OCI-LY1 (cell line): ENCODE measurements at regions not wholly inside any gene's neighbourhood (a gene's known extent, or its start where the extent isn't known, plus 50 kb on each side); places are given as distances from the start of the nearest gene placed in this dataset.
"Not testable (repeated sequence)": the region's sequence is repeated elsewhere in the genome, so short reads cannot be mapped to it uniquely, and the experiment has no call there.

Experiments used
- CTCF ChIP-seq: fragments of 200-600 bp; sonication (generic), shearing (Covaris generic); IDR thresholded peaks from 2 replicates; pipeline ENCODE4 v1.5.1; 2017; ENCODE audit warnings: mild to moderate bottlenecking, antibody characterized with exemption, low read length, moderate library complexity, mixed read lengths
- EZH2 ChIP-seq: fragments of 200-600 bp; sonication (generic), shearing (Covaris generic); IDR thresholded peaks from 2 replicates; pipeline ENCODE4 v1.8.0; 2017; ENCODE audit warnings: borderline replicate concordance, mixed run types, mild to moderate bottlenecking, antibody characterized with exemption, low read length, moderate library complexity, mixed read lengths

- TF ChIP-seq EZH2, CTCF: not testable (repeated sequence)
These were observed 328.6 kb upstream of the KCNMB2 start for GRCh38 chr3:178207627-178208026.
